Activated CD4-positive, alpha-beta T cell treated with anti-CD3 and anti-CD28 coated beads, Interleukin-2, amount 50 U/mL, for 24 hours (primary cell): ENCODE measurements at regions not wholly inside any gene's neighbourhood (a gene's known extent, or its start where the extent isn't known, plus 50 kb on each side); places are given as distances from the start of the nearest gene placed in this dataset.
"Not testable (repeated sequence)": the region's sequence is repeated elsewhere in the genome, so short reads cannot be mapped to it uniquely, and the experiment has no call there.

Experiments
- DNase-seq, 2 donors: peaks; one replicate each; pipeline ENCODE4 v3.0.0-alpha.2; 2020; ENCODE audit warnings: low read depth in 1 of 2, low spot score in 1 of 2

GRCh38 chr5:40160435-40160834 is 519.3 kb upstream of the PTGER4 start:
- no peak for DNase-seq

- DNase-seq, result no peak
Observed at GRCh38 chr5:40154194-40154593, 525.5 kb upstream of the PTGER4 start.

- DNase-seq, result no peak
Observed at GRCh38 chr5:40150896-40151295, 528.8 kb upstream of the PTGER4 start.

- DNase-seq, result no peak
Observed at GRCh38 chr5:40141896-40142295, 537.8 kb upstream of the PTGER4 start.

- DNase-seq, result no peak
Observed at GRCh38 chr5:40141418-40141817, 538.3 kb upstream of the PTGER4 start.

- no peak for DNase-seq
Observed at GRCh38 chr5:40137223-40137622, 542.5 kb upstream of the PTGER4 start.

- DNase-seq, result no peak
Observed at GRCh38 chr5:40134883-40135520, 544.7 kb upstream of the PTGER4 start.

GRCh38 chr5:40124367-40124766 is 555.3 kb upstream of the PTGER4 start:
- no peak for DNase-seq

- DNase-seq, result no peak
Observed at GRCh38 chr5:40121236-40121635, 558.5 kb upstream of the PTGER4 start.

GRCh38 chr5:40112875-40113274 is 566.8 kb upstream of the PTGER4 start:
- DNase-seq, result no peak

- DNase-seq, result not testable (repeated sequence)
Observed at GRCh38 chr5:40111036-40111435, 568.7 kb upstream of the PTGER4 start.

- not testable (repeated sequence) for DNase-seq
Observed at GRCh38 chr5:40108764-40109390, 570.8 kb upstream of the PTGER4 start.

- DNase-seq, result not testable (repeated sequence)
Observed at GRCh38 chr5:40107786-40108185, 571.9 kb upstream of the PTGER4 start.

GRCh38 chr5:40106847-40107246 is 572.9 kb upstream of the PTGER4 start:
- no peak for DNase-seq

GRCh38 chr5:40098313-40098712 is 581.4 kb upstream of the PTGER4 start:
- DNase-seq, result no peak

- DNase-seq, result no peak
Observed at GRCh38 chr5:40093550-40093949, 586.2 kb upstream of the PTGER4 start.

GRCh38 chr5:40089269-40089668 is 590.4 kb upstream of the PTGER4 start:
- DNase-seq, result no peak

GRCh38 chr5:40084614-40085013 is 595.1 kb upstream of the PTGER4 start:
- DNase-seq, result no peak

GRCh38 chr5:40082313-40082712 is 597.4 kb upstream of the PTGER4 start:
- no peak for DNase-seq

- DNase-seq, result no peak
Observed at GRCh38 chr5:40080191-40080590, 599.5 kb upstream of the PTGER4 start.

- DNase-seq, result no peak
Observed at GRCh38 chr5:40078898-40079575, 600.7 kb upstream of the PTGER4 start.

GRCh38 chr5:40074826-40075225 is 604.9 kb upstream of the PTGER4 start:
- no peak for DNase-seq

GRCh38 chr5:40073927-40074326 is 605.8 kb upstream of the PTGER4 start:
- no peak for DNase-seq
